GM12891 (cell line): ENCODE measurements at regions not wholly inside any gene's neighbourhood (a gene's known extent, or its start where the extent isn't known, plus 50 kb on each side); places are given as distances from the start of the nearest gene placed in this dataset.

Experiments
- POLR2A ChIP-seq: IDR thresholded peaks from 2 replicates; pipeline ENCODE4 v1.6.1; 2011; ENCODE audit warnings: low read depth, low read length, control low read depth
- POLR2AphosphoS5 ChIP-seq: IDR thresholded peaks from 2 replicates; pipeline ENCODE4 v1.6.1; 2011; ENCODE audit warnings: low read depth, low read length, control low read depth
- POU2F2 ChIP-seq: IDR thresholded peaks from 2 replicates; pipeline ENCODE4 v1.6.1; 2011; ENCODE audit warnings: low read depth, mild to moderate bottlenecking, control low read depth, low read length, moderate library complexity
- SPI1 ChIP-seq: IDR thresholded peaks from 2 replicates; pipeline ENCODE4 v1.6.1; 2011; ENCODE audit warnings: low read depth, low read length, control low read depth
- TAF1 ChIP-seq: IDR thresholded peaks from 2 replicates; pipeline ENCODE4 v1.6.1; 2011; ENCODE audit warnings: low read depth, low read length, control low read depth

- no peak for TF ChIP-seq POLR2A
- no peak for TF ChIP-seq TAF1
- TF ChIP-seq POLR2AphosphoS5, result no peak
- TF ChIP-seq SPI1, result no peak
- TF ChIP-seq POU2F2, result no peak
Observed at GRCh38 chr14:71534506-71534905, 397.7 kb upstream of the RGS6 start.
